ENCODE measurements at regions not wholly inside any gene's neighbourhood (a gene's known extent, or its start where the extent isn't known, plus 50 kb on each side); places are given as distances from the start of the nearest gene placed in this dataset.

- no peak for DNase-seq (ENCODE audit: low spot score in 2 of 2)
- intact Hi-C loops (cut with DNase I; ENCODE audit: low total_unique reads), result no loop called here
- WGBS, 2 donors, result 50% methylated on average over 2 of the region's 2 CpGs
Measured at GRCh38 chr5:136646915-136647314, 281.6 kb upstream of the TRPC7 start.

GRCh38 chr5:136642976-136643375, 277.6 kb upstream of the TRPC7 start:
- 52 to 65% methylated on average over 2 of the region's 2 CpGs for WGBS, 2 donors
- no peak for DNase-seq (ENCODE audit: low spot score in 2 of 2)
- intact Hi-C loops (cut with DNase I; ENCODE audit: low total_unique reads), result no loop called here
- no peak for TF ChIP-seq POLR2A (IDR thresholded peaks at IDR 0.05)
- no peak for TF ChIP-seq CTCF (IDR thresholded peaks at IDR 0.05)
- no peak overlapping the region for H3K4me3 ChIP-seq (ENCODE audit: low read depth, poor library complexity, severe bottlenecking)

More at GRCh38 chr5:136646915-136647314, 281.6 kb upstream of the TRPC7 start:
- no peak overlapping the region for H3K4me3 ChIP-seq (ENCODE audit: low read depth, poor library complexity, severe bottlenecking)
- TF ChIP-seq CTCF (IDR thresholded peaks at IDR 0.05) (no peak), POLR2A (IDR thresholded peaks at IDR 0.05) (no peak)

GRCh38 chr5:136639616-136640015, 274.3 kb upstream of the TRPC7 start:
- no peak for DNase-seq (ENCODE audit: low spot score in 2 of 2)
- no peak for TF ChIP-seq POLR2A (IDR thresholded peaks at IDR 0.05)
- TF ChIP-seq CTCF (IDR thresholded peaks at IDR 0.05), result no peak
- no peak overlapping the region for H3K4me3 ChIP-seq (ENCODE audit: low read depth, poor library complexity, severe bottlenecking)
- WGBS, 2 donors, result 96 to 97% methylated on average over 3 of the region's 3 CpGs
- intact Hi-C loops (cut with DNase I; ENCODE audit: low total_unique reads), result no loop called here

GRCh38 chr5:136638084-136638483, 272.7 kb upstream of the TRPC7 start:
- intact Hi-C loops (cut with DNase I; ENCODE audit: low total_unique reads), result no loop called here
- H3K4me3 ChIP-seq (ENCODE audit: low read depth, poor library complexity, severe bottlenecking), result no peak overlapping the region
- no peak for DNase-seq (ENCODE audit: low spot score in 2 of 2)
- 94 to 95% methylated on average over 1 of the region's 1 CpG for WGBS, 2 donors
- no peak for TF ChIP-seq CTCF (IDR thresholded peaks at IDR 0.05)
- no peak for TF ChIP-seq POLR2A (IDR thresholded peaks at IDR 0.05)

- intact Hi-C loops (cut with DNase I; ENCODE audit: low total_unique reads), result no loop called here
- no peak for DNase-seq (ENCODE audit: low spot score in 2 of 2)
- WGBS, 2 donors, result 85% methylated on average over 1 of the region's 1 CpG
- H3K4me3 ChIP-seq (ENCODE audit: low read depth, poor library complexity, severe bottlenecking), result no peak overlapping the region
- no peak for TF ChIP-seq CTCF (IDR thresholded peaks at IDR 0.05)
- no peak for TF ChIP-seq POLR2A (IDR thresholded peaks at IDR 0.05)
Measured at GRCh38 chr5:136636001-136636400, 270.7 kb upstream of the TRPC7 start.

- 82 to 84% methylated on average over 1 of the region's 1 CpG for WGBS, 2 donors
Measured at GRCh38 chr5:136631186-136631585, 265.8 kb upstream of the TRPC7 start.

More at GRCh38 chr5:136631186-136631585, 265.8 kb upstream of the TRPC7 start:
- no peak overlapping the region for H3K4me3 ChIP-seq (ENCODE audit: low read depth, poor library complexity, severe bottlenecking)
- TF ChIP-seq POLR2A (IDR thresholded peaks at IDR 0.05) (no peak), CTCF (IDR thresholded peaks at IDR 0.05) (no peak)
- intact Hi-C loops (cut with DNase I; ENCODE audit: low total_unique reads), result no loop called here
- DNase-seq (ENCODE audit: low spot score in 2 of 2), result no peak

Data from lower leg skin (tissue), 4 donors.